Hematopoietic multipotent progenitor cell treated with erythropoietin and hydrocortisone succinate and interleukin-3 and kit ligand, for 4 days (in vitro differentiated cells): ENCODE measurements at regions not wholly inside any gene's neighbourhood (a gene's known extent, or its start where the extent isn't known, plus 50 kb on each side); places are given as distances from the start of the nearest gene placed in this dataset.
"Not testable (repeated sequence)": the region's sequence is repeated elsewhere in the genome, so short reads cannot be mapped to it uniquely, and the experiment has no call there.

Experiments used
- DNase-seq: peaks from one replicate; pipeline ENCODE4 v3.0.0-alpha.2; 2015

- no peak for DNase-seq
Measured at GRCh38 chr13:110006304-110006703, 219.9 kb upstream of the IRS2 start.

DNA sequence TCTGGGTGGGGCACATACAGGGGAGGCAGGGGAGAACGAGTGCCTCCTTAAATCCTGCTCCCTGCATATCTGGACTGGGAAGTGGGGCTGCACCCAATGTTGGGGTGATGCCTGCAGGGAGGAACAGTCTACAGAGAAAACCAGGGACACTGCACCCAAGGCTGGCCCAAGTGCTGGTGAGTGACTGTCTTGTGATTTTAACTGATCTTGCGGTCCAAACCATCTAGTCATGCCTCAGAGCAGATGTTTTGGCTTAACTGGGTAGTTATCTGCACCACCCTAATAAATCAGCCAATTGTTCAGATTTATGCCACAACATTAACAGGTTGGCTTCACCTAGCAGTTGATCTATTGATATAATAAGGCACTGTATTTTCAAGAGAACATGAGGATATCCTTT is 219.2 kb upstream of the IRS2 start:
- DNase-seq, result no peak

- no peak for DNase-seq
Measured at GRCh38 chr13:110004814-110005213, 218.4 kb upstream of the IRS2 start.

GRCh38 chr13:110001670-110002275 is 215.4 kb upstream of the IRS2 start:
- no peak for DNase-seq

- no peak for DNase-seq
Measured at GRCh38 chr13:110000534-110001345, 214.4 kb upstream of the IRS2 start.

DNA sequence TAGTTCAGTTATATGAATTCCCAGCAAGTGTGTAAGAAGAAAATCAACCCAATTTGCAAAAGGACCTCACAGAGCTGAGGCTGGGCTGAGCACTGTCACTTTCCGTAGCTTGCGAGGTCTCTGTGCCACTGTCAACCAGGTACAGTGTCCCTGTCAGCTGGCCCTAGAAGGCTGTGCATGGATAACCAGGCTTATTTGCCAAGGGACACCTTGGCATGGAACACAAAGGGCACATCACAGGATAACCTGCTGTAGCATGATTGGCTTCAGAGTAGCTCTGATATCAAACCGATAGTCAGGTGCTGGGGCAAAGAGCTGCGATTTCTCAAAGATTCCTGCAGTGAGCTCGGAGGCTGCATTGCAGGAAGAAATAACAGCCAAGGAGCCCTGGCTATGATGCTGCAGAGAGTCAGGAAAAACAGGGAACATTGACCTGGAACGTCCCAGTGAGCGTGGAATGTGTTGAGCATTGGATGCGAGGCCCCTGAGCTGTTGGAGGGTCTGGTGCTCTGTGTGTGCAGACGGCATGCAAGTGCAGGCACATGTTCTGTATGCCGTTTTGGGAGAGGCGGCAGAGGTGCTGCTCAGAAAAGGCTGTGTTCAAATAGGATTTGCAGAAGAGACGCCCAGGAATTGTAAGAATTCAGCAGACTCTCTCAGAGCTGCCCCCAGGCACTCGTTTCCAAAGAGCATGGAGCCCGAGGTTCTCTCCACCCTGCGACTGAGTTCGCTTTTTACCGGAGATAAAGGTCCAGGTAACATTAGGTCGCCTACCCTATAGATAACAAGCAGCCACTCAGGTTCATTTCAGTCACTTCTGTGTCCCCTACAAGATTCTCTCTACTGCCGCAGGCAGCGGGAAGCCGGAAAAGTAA is 213.5 kb upstream of the IRS2 start:
- DNase-seq, result no peak

DNA sequence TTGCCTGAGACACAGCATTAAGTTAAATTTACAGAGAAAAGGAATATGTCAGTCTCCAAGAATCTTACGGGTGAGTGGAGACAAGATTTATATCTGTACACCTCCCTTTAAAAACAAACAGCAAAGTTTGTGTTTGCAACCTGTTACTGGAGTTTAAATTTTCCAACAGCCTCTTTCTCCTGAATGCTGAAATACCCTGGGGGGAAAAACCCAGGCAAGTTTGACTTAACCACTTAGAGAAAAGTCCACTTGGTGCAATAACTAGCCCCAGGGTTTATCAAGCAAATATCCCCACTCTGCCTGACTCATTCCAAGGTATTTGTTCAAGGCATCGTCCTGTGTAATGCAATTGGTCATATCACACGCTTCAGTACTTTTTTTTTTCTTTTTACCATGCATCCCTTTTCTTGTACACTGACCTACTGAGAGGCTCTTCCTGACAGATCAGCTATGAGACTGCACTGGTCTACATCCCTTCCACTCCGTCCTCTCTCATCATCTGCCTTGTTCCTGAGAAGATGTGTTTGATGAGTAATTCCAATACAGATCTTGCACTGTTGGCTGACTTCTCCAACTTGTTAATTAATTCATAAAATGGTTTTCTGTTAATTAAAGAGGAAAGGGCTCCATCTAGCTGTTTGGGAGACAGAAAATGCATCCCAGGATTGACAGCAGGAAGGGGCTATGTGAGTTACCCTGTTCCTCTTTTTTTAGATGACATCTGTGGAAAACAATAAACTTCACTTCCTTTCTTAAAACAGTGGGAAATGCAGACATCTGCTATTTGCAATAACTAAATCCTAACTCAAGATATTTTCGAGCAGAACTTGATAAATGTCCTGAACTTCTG is 212.5 kb upstream of the IRS2 start:
- DNase-seq, result peak; percentile 25

- no peak for DNase-seq
Measured at GRCh38 chr13:109998037-109998436, 211.7 kb upstream of the IRS2 start.

GRCh38 chr13:109997056-109997595 is 210.7 kb upstream of the IRS2 start:
- not testable (repeated sequence) for DNase-seq

DNA sequence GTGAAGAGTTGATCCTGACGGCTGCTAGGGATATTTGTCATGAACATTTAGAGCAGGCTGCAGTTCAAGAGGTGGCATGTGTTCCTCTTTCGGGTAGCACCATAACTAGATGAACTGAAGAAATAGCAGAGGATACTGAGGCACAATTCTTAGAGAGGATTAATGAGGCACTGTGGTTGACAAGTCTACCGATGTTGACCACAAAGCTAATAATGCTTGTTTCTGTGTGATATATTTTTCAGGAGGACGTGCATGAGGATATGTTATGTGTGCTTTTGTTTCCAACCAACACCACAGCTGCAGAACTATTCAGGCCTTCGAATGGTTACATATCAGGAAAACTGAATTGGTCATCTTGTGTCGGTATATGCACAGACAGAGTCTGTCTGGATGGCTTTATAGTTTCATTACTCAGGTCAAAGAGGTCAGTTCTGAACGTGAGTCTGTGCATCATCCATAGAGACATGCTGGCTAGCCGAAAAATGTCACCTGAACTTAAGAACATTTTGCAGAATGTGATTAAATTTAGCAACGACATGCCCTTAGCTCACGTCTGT is 210.1 kb upstream of the IRS2 start:
- no peak for DNase-seq

- no peak for DNase-seq
Measured at GRCh38 chr13:109995578-109995977, 209.2 kb upstream of the IRS2 start.

- DNase-seq, result no peak
Measured at GRCh38 chr13:109990296-109990695, 203.9 kb upstream of the IRS2 start.

DNA sequence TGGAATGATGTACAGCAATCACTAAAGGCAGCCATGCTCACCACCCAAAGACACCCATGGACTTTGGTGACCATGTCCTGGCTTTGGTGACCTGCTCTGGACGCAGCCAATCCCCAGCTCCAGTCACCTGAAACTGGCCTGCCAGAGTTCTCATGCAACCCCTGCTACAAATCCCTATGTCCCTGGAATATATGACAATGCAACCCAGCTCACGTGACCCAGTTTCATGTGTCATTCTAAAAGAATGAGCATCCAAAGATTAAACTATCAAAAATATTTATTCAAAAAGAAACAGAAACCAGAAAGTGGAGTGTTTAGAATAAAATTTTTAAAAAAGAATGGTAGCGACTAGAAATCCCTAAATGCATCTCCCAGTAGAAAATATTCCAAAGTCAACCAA is 203.3 kb upstream of the IRS2 start:
- no peak for DNase-seq

DNA sequence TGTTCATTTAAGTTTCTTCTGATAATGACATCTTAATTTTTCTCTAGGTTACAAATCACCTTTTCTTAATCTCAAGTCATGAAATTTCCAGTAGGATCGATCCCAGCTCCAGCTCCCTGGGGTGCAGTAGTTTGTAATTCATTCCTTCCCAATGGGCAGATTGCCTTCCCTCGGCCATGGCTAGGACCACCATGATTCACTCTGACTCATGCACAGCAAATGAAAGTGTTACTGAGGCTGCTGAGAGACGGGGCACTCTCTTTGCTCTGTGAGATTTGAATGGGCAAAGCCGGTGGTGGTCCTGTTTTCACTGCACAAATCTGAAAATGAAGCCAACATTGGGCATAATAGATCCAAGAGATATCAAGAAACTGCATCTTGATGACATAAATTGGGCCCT is 202.8 kb upstream of the IRS2 start:
- DNase-seq, result no peak

- DNase-seq, result no peak
Measured at GRCh38 chr13:109986851-109987250, 200.5 kb upstream of the IRS2 start.

GRCh38 chr13:109985871-109986450 is 199.6 kb upstream of the IRS2 start:
- DNase-seq, result no peak

GRCh38 chr13:109983447-109983846 is 197.1 kb upstream of the IRS2 start:
- DNase-seq, result no peak

DNA sequence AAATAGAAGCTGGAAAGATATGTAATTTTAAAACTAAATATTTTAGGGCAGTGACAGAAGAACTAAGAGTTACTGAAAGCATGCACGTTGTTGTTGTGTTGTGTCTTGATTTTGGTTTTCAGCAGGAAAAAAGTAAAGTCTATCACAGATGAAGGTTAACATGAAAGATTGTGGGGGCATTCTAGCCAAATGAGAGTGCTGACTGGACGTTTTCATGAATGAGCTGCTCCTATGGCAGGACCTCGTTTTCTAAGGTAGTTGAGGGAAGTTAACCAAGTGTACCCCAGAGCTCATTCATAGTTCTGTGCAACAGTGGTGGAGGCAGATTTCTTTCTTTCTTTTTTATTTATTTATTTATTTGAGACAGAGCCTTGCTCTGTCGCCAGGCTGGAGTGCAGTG is 194.6 kb upstream of the IRS2 start:
- no peak for DNase-seq

DNA sequence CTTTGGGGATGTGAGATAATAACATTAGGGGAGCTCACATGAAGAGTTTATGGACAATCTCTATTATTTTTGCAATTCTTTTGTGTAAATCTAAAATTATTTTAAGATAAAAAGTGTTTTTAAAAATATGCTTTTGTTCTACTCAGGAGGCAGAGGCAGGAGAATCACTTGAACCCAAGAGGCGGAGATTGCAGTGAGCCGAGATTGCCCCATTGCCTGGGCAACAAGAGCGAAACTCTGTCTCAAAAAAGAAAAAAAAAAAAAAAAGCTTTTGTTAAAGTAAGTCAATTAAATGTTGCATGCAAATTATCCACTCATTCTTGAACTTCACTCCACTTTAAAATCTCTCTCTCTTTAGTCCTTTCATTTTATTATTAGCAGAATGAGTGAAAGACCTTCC is 193.3 kb upstream of the IRS2 start:
- not testable (repeated sequence) for DNase-seq

GRCh38 chr13:109979228-109979627 is 192.8 kb upstream of the IRS2 start:
- DNase-seq, result no peak

DNA sequence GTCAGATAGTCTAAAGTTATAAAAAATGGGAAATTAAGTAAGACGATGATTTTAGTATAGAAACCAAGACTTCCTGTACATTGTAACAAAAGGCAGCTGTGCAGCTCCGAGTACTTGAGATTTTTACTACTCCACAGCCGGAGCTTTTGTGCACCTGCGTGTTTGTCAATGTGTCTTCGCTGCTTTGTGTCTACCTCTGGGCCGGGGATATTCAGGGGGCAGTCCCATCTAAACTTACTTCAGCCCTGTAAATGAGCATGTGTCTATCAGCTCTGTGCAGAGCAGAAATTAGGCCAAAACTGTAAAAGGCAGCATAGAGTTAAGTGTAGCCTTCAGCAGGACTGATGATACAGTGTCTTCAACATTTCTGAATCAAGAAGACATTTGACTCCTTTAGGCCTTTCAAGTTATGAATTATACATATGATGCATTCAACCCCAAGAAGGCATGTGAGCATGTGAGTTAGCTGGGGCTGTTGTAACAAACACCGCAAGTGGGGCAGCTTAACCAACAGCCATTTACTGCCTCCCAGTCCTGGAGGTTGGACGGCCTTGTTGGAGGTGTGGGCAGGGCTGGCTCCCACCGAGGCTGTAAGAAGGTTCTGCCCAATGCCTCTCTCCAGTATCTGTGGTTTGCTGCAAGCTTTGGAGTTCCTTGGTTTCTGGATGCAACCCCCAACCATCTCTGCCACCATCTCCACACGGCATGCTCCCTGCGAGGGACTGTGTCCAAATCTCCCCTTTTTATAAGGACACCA is 191.0 kb upstream of the IRS2 start:
- DNase-seq, result no peak
